ENCODE measurements at regions not wholly inside any gene's neighbourhood (a gene's known extent, or its start where the extent isn't known, plus 50 kb on each side); places are given as distances from the start of the nearest gene placed in this dataset.
"Not testable (repeated sequence)": the region's sequence is repeated elsewhere in the genome, so short reads cannot be mapped to it uniquely, and the experiment has no call there.

GRCh38 chr15:99796940-99797870, 64.0 kb upstream of the LYSMD4 start:
- H2AFZ ChIP-seq (ENCODE audit: low read length); CTCF ChIA-PET (ENCODE audit: unreplicated experiment); BruUV-seq (replicated peaks); H3K4me3 ChIP-seq (ENCODE audit: low read depth, low read length, poor library complexity, severe bottlenecking); POLR2A ChIA-PET; H3K27ac ChIP-seq (ENCODE audit: low read depth, low read length, poor library complexity, severe bottlenecking); H4K20me1 ChIP-seq (ENCODE audit: insufficient read depth, low read length); H3K9me2 ChIP-seq (ENCODE audit: insufficient read depth, low read length); H3K79me2 ChIP-seq (ENCODE audit: insufficient read depth, low read depth, low read length); H3K4me2 ChIP-seq (ENCODE audit: low read length); intact Hi-C loops (cut with micrococcal nuclease; ENCODE audit: unreplicated experiment); H3K36me3 ChIP-seq (ENCODE audit: insufficient read depth, low read length); H3K4me1 ChIP-seq (ENCODE audit: insufficient read depth, low read length, poor library complexity, severe bottlenecking); DNase-seq (ENCODE audit: low spot score); H3K9me3 ChIP-seq (ENCODE audit: low read length): not testable (repeated sequence)

- intact Hi-C loops (cut with micrococcal nuclease; ENCODE audit: unreplicated experiment); H3K36me3 ChIP-seq (ENCODE audit: insufficient read depth, low read length); H3K9me2 ChIP-seq (ENCODE audit: insufficient read depth, low read length); H3K79me2 ChIP-seq (ENCODE audit: insufficient read depth, low read depth, low read length); POLR2A ChIA-PET; H3K27ac ChIP-seq (ENCODE audit: low read depth, low read length, poor library complexity, severe bottlenecking); H4K20me1 ChIP-seq (ENCODE audit: insufficient read depth, low read length); H3K4me3 ChIP-seq (ENCODE audit: low read depth, low read length, poor library complexity, severe bottlenecking); H3K9me3 ChIP-seq (ENCODE audit: low read length); DNase-seq (ENCODE audit: low spot score); H2AFZ ChIP-seq (ENCODE audit: low read length); BruUV-seq (replicated peaks); CTCF ChIA-PET (ENCODE audit: unreplicated experiment); H3K4me1 ChIP-seq (ENCODE audit: insufficient read depth, low read length, poor library complexity, severe bottlenecking); H3K4me2 ChIP-seq (ENCODE audit: low read length): not testable (repeated sequence)
These were observed 58.9 kb upstream of the LYSMD4 start for GRCh38 chr15:99791881-99792807.

GRCh38 chr15:99790751-99791150, 57.5 kb upstream of the LYSMD4 start:
- H3K4me3 ChIP-seq (ENCODE audit: low read depth, low read length, poor library complexity, severe bottlenecking); H3K9me3 ChIP-seq (ENCODE audit: low read length); BruUV-seq (replicated peaks); H3K79me2 ChIP-seq (ENCODE audit: insufficient read depth, low read depth, low read length); H3K4me2 ChIP-seq (ENCODE audit: low read length); POLR2A ChIA-PET; H3K36me3 ChIP-seq (ENCODE audit: insufficient read depth, low read length); H4K20me1 ChIP-seq (ENCODE audit: insufficient read depth, low read length); H3K27ac ChIP-seq (ENCODE audit: low read depth, low read length, poor library complexity, severe bottlenecking); H2AFZ ChIP-seq (ENCODE audit: low read length); H3K9me2 ChIP-seq (ENCODE audit: insufficient read depth, low read length); H3K4me1 ChIP-seq (ENCODE audit: insufficient read depth, low read length, poor library complexity, severe bottlenecking); CTCF ChIA-PET (ENCODE audit: unreplicated experiment); intact Hi-C loops (cut with micrococcal nuclease; ENCODE audit: unreplicated experiment): not testable (repeated sequence)
- peak; percentile 27 for DNase-seq (ENCODE audit: low spot score)

GRCh38 chr15:99788156-99788555, 54.9 kb upstream of the LYSMD4 start:
- H4K20me1 ChIP-seq (ENCODE audit: insufficient read depth, low read length) = no peaks in the 10 kb centered on the region
- POLR2A ChIA-PET = no interaction called here
- no TSS peak for BruUV-seq (replicated peaks)
- no peaks in the 10 kb centered on the region for H3K9me3 ChIP-seq (ENCODE audit: low read length)
- H3K79me2 ChIP-seq (ENCODE audit: insufficient read depth, low read depth, low read length) = no peaks in the 10 kb centered on the region
- no peak overlapping the region for H3K27ac ChIP-seq (ENCODE audit: low read depth, low read length, poor library complexity, severe bottlenecking)
- H3K9me2 ChIP-seq (ENCODE audit: insufficient read depth, low read length) = no peaks in the 10 kb centered on the region
- no peak for TF ChIP-seq CTCF (conservative IDR thresholded peaks at IDR 0.05; ENCODE audit: low read length)
- no peak for TF ChIP-seq EZH2phosphoT487 (IDR thresholded peaks at IDR 0.05; ENCODE audit: borderline replicate concordance, low read depth, low read length)
- H3K4me1 ChIP-seq (ENCODE audit: insufficient read depth, low read length, poor library complexity, severe bottlenecking) = no peaks in the 10 kb centered on the region
- H3K4me2 ChIP-seq (ENCODE audit: low read length) = no peak overlapping the region
- no peak overlapping the region for H2AFZ ChIP-seq (ENCODE audit: low read length)
- intact Hi-C loops (cut with micrococcal nuclease; ENCODE audit: unreplicated experiment) = loop anchor here (10.0 kb wide), 1 partner anchor 1997 kb away; no protein-coding TSS in a partner anchor
- no peak overlapping the region for H3K4me3 ChIP-seq (ENCODE audit: low read depth, low read length, poor library complexity, severe bottlenecking)
- CTCF ChIA-PET (ENCODE audit: unreplicated experiment) = no interaction called here
- DNase-seq (ENCODE audit: low spot score) = no peak
- H3K36me3 ChIP-seq (ENCODE audit: insufficient read depth, low read length) = no peaks in the 10 kb centered on the region

- H3K27ac ChIP-seq (ENCODE audit: low read depth, low read length, poor library complexity, severe bottlenecking); DNase-seq (ENCODE audit: low spot score); H3K4me3 ChIP-seq (ENCODE audit: low read depth, low read length, poor library complexity, severe bottlenecking); H3K79me2 ChIP-seq (ENCODE audit: insufficient read depth, low read depth, low read length); H3K36me3 ChIP-seq (ENCODE audit: insufficient read depth, low read length); H3K4me1 ChIP-seq (ENCODE audit: insufficient read depth, low read length, poor library complexity, severe bottlenecking); POLR2A ChIA-PET; H3K9me2 ChIP-seq (ENCODE audit: insufficient read depth, low read length); CTCF ChIA-PET (ENCODE audit: unreplicated experiment); H3K9me3 ChIP-seq (ENCODE audit: low read length); BruUV-seq (replicated peaks); H2AFZ ChIP-seq (ENCODE audit: low read length); H3K4me2 ChIP-seq (ENCODE audit: low read length); H4K20me1 ChIP-seq (ENCODE audit: insufficient read depth, low read length): not testable (repeated sequence)
- intact Hi-C loops (cut with micrococcal nuclease; ENCODE audit: unreplicated experiment) = loop anchor here (10.0 kb wide), 1 partner anchor 2000 kb away; no protein-coding TSS in a partner anchor
These were observed 51.6 kb upstream of the LYSMD4 start for GRCh38 chr15:99784800-99785199.

Measured in OCI-LY7 (cell line).